Kidney (tissue), 13 donors: ENCODE measurements at regions not wholly inside any gene's neighbourhood (a gene's known extent, or its start where the extent isn't known, plus 50 kb on each side); places are given as distances from the start of the nearest gene placed in this dataset.

Experiments used
- DNase-seq, 5 donors: peaks; one replicate each; pipeline ENCODE4 v3.0.0-alpha.2; 2013 to 2020
- FAIRE-seq: peaks from 2 replicates; lab custom pipeline; 2012; peaks lifted over from hg19 to GRCh38; lab: Jason Lieb, UNC
- H3K27ac ChIP-seq, 2 donors: one replicate each; pipeline ENCODE4 v1.7.0; 2013; ENCODE audit warnings: low read depth in 2 of 2, low read length in 2 of 2, inconsistent platforms in 1 of 2
- H3K27me3 ChIP-seq: one replicate; pipeline ENCODE4 v1.7.1; 2013; ENCODE audit warnings: low read length, inconsistent platforms; ENCODE audit not compliant: control insufficient read depth, insufficient read depth
- H3K36me3 ChIP-seq, 3 donors: one replicate each; pipeline versions ENCODE4 v1.7.0 to v1.7.1; 2013; ENCODE audit warnings: low read length in 3 of 3, control low read depth in 1 of 3, inconsistent platforms in 1 of 3; ENCODE audit not compliant: insufficient read depth in 3 of 3, control insufficient read depth in 2 of 3
- H3K4me1 ChIP-seq, 3 donors: one replicate each; pipeline versions ENCODE4 v1.7.0 to v1.7.1; 2013; ENCODE audit warnings: low read length in 3 of 3, inconsistent platforms in 1 of 3, low read depth in 1 of 3; ENCODE audit not compliant: control insufficient read depth in 2 of 3, insufficient read depth in 2 of 3
- H3K4me3 ChIP-seq, 3 donors: one replicate each; pipeline versions ENCODE4 v1.7.0 to v1.8.1; 2013; ENCODE audit warnings: low read length in 3 of 3, control low read depth in 1 of 3, inconsistent platforms in 1 of 3
- H3K9ac ChIP-seq, 3 donors: one replicate each; pipeline versions ENCODE4 v1.7.0 to v1.7.1; 2013; ENCODE audit warnings: low read length in 3 of 3, control low read depth in 1 of 3, inconsistent platforms in 1 of 3
- H3K9me3 ChIP-seq, 3 donors: one replicate each; pipeline versions ENCODE4 v1.7.0 to v1.7.1; 2013; ENCODE audit warnings: low read length in 3 of 3, control low read depth in 1 of 3, inconsistent platforms in 1 of 3; ENCODE audit not compliant: control insufficient read depth in 2 of 3, insufficient read depth in 1 of 3
- intact Hi-C: fragments of 100-400 bp; cut with DNase I; formaldehyde crosslinking; loops from one replicate; pipeline ENCODE4 v1.11.1; 2022
- TF ChIP-seq, protein P1 (sequence below): IDR thresholded peaks from 3 replicates; pipeline ENCODE4 v1.5.1; 2012; ENCODE audit warnings: mild to moderate bottlenecking, moderate library complexity, borderline replicate concordance; ENCODE audit not compliant: insufficient read depth; ENCODE audit errors: extremely low read depth
- donor health status: control.
- donor health status: control.
- donor health status: control.
- donor health status: control.
- donor health status: control.
- donor health status: DM: yes; HTN: yes; CAD: no.
- donor health status: Normal renal cell carcinoma (clear cell type).

DNA sequence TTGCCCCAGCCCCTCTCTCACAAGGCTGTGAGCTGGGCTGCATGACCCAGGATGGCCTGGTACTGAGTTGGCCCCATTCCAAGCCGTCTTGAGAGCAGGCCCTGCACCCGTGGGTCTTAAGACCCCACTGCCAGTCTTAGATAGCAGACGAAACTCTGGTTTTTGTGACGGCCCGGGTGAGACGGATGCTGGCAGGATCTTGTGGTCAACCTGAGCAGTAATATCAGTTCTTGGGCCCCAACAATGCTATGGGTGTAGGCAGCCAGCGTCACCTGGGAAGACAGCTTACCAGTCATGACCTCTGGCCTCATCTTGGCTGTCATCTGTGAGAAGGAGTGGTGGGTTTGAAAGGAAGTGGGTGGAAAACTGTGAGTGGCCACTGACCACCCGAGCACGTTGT is 305.8 kb downstream of the ARRDC4 start:
- Histone ChIP-seq H3K27me3 (no peaks in the 10 kb centered on the region), H3K4me3 (no peak overlapping the region), H3K27ac (no peak overlapping the region), H3K36me3 (no peaks in the 10 kb centered on the region), H3K9me3 (peaks cover 0 to 6% (median 3%) of the 10 kb centered on the region in 3 donors), H3K9ac (no peak overlapping the region), H3K4me1 (no peaks in the 10 kb centered on the region)
- TF ChIP-seq, protein P1, sequence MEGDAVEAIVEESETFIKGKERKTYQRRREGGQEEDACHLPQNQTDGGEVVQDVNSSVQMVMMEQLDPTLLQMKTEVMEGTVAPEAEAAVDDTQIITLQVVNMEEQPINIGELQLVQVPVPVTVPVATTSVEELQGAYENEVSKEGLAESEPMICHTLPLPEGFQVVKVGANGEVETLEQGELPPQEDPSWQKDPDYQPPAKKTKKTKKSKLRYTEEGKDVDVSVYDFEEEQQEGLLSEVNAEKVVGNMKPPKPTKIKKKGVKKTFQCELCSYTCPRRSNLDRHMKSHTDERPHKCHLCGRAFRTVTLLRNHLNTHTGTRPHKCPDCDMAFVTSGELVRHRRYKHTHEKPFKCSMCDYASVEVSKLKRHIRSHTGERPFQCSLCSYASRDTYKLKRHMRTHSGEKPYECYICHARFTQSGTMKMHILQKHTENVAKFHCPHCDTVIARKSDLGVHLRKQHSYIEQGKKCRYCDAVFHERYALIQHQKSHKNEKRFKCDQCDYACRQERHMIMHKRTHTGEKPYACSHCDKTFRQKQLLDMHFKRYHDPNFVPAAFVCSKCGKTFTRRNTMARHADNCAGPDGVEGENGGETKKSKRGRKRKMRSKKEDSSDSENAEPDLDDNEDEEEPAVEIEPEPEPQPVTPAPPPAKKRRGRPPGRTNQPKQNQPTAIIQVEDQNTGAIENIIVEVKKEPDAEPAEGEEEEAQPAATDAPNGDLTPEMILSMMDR, result no peak
- FAIRE-seq (no peak), DNase-seq (no peak)
- intact Hi-C loops, result no loop called here

DNA sequence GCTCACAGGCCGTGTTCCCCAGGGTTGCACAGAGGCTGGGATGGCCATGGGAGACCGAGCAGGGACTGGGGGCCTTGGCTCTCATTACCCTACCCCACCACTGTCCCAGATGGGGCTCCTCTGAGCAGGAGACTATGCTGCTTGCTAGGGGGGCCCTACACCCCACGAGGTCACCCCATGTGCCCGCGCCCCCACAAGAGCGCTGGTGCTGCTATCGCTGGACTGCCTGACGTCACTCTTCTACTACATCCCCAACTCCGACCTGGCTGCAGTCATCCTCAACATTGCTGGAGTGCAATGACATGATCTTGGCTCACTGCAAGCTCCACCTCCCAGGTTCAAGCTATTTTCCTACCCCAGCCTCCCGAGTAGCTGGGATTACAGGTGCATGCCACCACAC is 307.7 kb downstream of the ARRDC4 start:
- Histone ChIP-seq H3K27me3 (no peaks in the 10 kb centered on the region), H3K9ac (no peak overlapping the region), H3K27ac (no peak overlapping the region), H3K4me3 (no peak overlapping the region), H3K36me3 (no peaks in the 10 kb centered on the region), H3K9me3 (peaks cover 0 to 6% (median 3%) of the 10 kb centered on the region in 3 donors), H3K4me1 (no peaks in the 10 kb centered on the region)
- TF ChIP-seq, protein P1, result no peak
- no peak for FAIRE-seq
- DNase-seq, result no peak
- intact Hi-C loops, result no loop called here

GRCh38 chr15:98272625-98273024 is 312.1 kb downstream of the ARRDC4 start:
- H3K36me3 ChIP-seq, result no peaks in the 10 kb centered on the region
- intact Hi-C loops, result no loop called here
- no peak for DNase-seq
- H3K4me3 ChIP-seq, result no peak overlapping the region
- no peak overlapping the region for H3K9ac ChIP-seq
- TF ChIP-seq, protein P1, result no peak
- H3K27me3 ChIP-seq, result no peaks in the 10 kb centered on the region
- H3K27ac ChIP-seq, result no peak overlapping the region
- no peak for FAIRE-seq
- H3K9me3 ChIP-seq, result peaks cover 0 to 3% (median 0%) of the 10 kb centered on the region in 3 donors
- H3K4me1 ChIP-seq, result no peaks in the 10 kb centered on the region

GRCh38 chr15:98276018-98276417 is 315.5 kb downstream of the ARRDC4 start:
- no peaks in the 10 kb centered on the region for H3K9me3 ChIP-seq
- no peaks in the 10 kb centered on the region for H3K27me3 ChIP-seq
- no peaks in the 10 kb centered on the region for H3K4me1 ChIP-seq
- intact Hi-C loops, result no loop called here
- TF ChIP-seq, protein P1, result no peak
- H3K27ac ChIP-seq, result no peak overlapping the region
- no peak overlapping the region for H3K4me3 ChIP-seq
- no peak for FAIRE-seq
- H3K9ac ChIP-seq, result no peak overlapping the region
- no peaks in the 10 kb centered on the region for H3K36me3 ChIP-seq
- DNase-seq, result no peak
